ENCODE measurements at regions not wholly inside any gene's neighbourhood (a gene's known extent, or its start where the extent isn't known, plus 50 kb on each side); places are given as distances from the start of the nearest gene placed in this dataset.
"Not testable (repeated sequence)": the region's sequence is repeated elsewhere in the genome, so short reads cannot be mapped to it uniquely, and the experiment has no call there.

GRCh38 chr11:93917673-93918072 is 67.3 kb upstream of the VSTM5 start:
- TF ChIP-seq CTCF (IDR thresholded peaks at IDR 0.05; ENCODE audit: low read depth, low read length): no peak
- H3K4me3 ChIP-seq (ENCODE audit: low read depth, low read length): no peak overlapping the region

GRCh38 chr11:93921695-93922468 is 71.5 kb upstream of the VSTM5 start:
- TF ChIP-seq CTCF (IDR thresholded peaks at IDR 0.05; ENCODE audit: low read depth, low read length): peak; percentile 82
- H3K4me3 ChIP-seq (ENCODE audit: low read depth, low read length): no peak overlapping the region

GRCh38 chr11:93922830-93923229 is 72.4 kb upstream of the VSTM5 start:
- no peak for TF ChIP-seq CTCF (IDR thresholded peaks at IDR 0.05; ENCODE audit: low read depth, low read length)

GRCh38 chr11:93926099-93926498 is 75.7 kb upstream of the VSTM5 start:
- H3K4me3 ChIP-seq (ENCODE audit: low read depth, low read length): not testable (repeated sequence)

More at GRCh38 chr11:93922830-93923229, 72.4 kb upstream of the VSTM5 start:
- no peak overlapping the region for H3K4me3 ChIP-seq (ENCODE audit: low read depth, low read length)

- no peak overlapping the region for H3K4me3 ChIP-seq (ENCODE audit: low read depth, low read length)
- no peak for TF ChIP-seq CTCF (IDR thresholded peaks at IDR 0.05; ENCODE audit: low read depth, low read length)
These were observed 79.0 kb upstream of the VSTM5 start for GRCh38 chr11:93929407-93929806.

- TF ChIP-seq CTCF (IDR thresholded peaks at IDR 0.05; ENCODE audit: low read depth, low read length): no peak
- no peak overlapping the region for H3K4me3 ChIP-seq (ENCODE audit: low read depth, low read length)
These were observed 82.8 kb upstream of the VSTM5 start for GRCh38 chr11:93933230-93933629.

- TF ChIP-seq CTCF (IDR thresholded peaks at IDR 0.05; ENCODE audit: low read depth, low read length): no peak
These were observed 85.3 kb upstream of the HEPHL1 start for GRCh38 chr11:93935826-93936225.

GRCh38 chr11:93936460-93936859 is 84.7 kb upstream of the HEPHL1 start:
- TF ChIP-seq CTCF (IDR thresholded peaks at IDR 0.05; ENCODE audit: low read depth, low read length): no peak
- H3K4me3 ChIP-seq (ENCODE audit: low read depth, low read length): no peak overlapping the region

More at GRCh38 chr11:93935826-93936225, 85.3 kb upstream of the HEPHL1 start:
- H3K4me3 ChIP-seq (ENCODE audit: low read depth, low read length): no peak overlapping the region
